Neutrophil (primary cell): ENCODE measurements at regions not wholly inside any gene's neighbourhood (a gene's known extent, or its start where the extent isn't known, plus 50 kb on each side); places are given as distances from the start of the nearest gene placed in this dataset.

Experiments
- H3K27ac ChIP-seq: fragments of 200-600 bp; sonication (generic); 2 replicates; pipeline ENCODE4 v1.5.1; 2016; ENCODE audit warnings: mild to moderate bottlenecking, moderate library complexity
- H3K27me3 ChIP-seq: fragments of 200-600 bp; sonication (generic); 2 replicates; pipeline ENCODE4 v1.6.0; 2016; ENCODE audit warnings: mild to moderate bottlenecking
- H3K36me3 ChIP-seq: fragments of 200-600 bp; sonication (generic); 2 replicates; pipeline ENCODE4 v1.5.1; 2017
- H3K4me1 ChIP-seq, 2 experiments: fragments of 200-600 bp in 1 of 2; sonication (generic) in 1 of 2; 1 replicate in 1 of 2; 2 replicates in 1 of 2; pipeline versions ENCODE4 v1.5.1 to v1.6.1; 2013 to 2016; ENCODE audit warnings: low read depth in 1 of 2, low read length in 1 of 2, mild to moderate bottlenecking in 1 of 2, moderate library complexity in 1 of 2; ENCODE audit not compliant: control insufficient read depth in 1 of 2, insufficient read depth in 1 of 2
- H3K4me3 ChIP-seq, 2 experiments: fragments of 200-600 bp in 1 of 2; sonication (generic) in 1 of 2; 1 replicate in 1 of 2; 2 replicates in 1 of 2; pipeline ENCODE4 v1.5.1; 2013 to 2016; ENCODE audit warnings: low read depth in 1 of 2, low read length in 1 of 2, mild to moderate bottlenecking in 1 of 2, moderate library complexity in 1 of 2
- H3K9me3 ChIP-seq: fragments of 200-600 bp; sonication (generic); 2 replicates; pipeline ENCODE4 v1.5.1; 2016
- TF ChIP-seq, protein P1 (sequence below): fragments of 200-600 bp; sonication (generic); IDR thresholded peaks from 2 replicates; pipeline ENCODE4 v1.5.1; 2016; ENCODE audit warnings: antibody characterized with exemption

DNA sequence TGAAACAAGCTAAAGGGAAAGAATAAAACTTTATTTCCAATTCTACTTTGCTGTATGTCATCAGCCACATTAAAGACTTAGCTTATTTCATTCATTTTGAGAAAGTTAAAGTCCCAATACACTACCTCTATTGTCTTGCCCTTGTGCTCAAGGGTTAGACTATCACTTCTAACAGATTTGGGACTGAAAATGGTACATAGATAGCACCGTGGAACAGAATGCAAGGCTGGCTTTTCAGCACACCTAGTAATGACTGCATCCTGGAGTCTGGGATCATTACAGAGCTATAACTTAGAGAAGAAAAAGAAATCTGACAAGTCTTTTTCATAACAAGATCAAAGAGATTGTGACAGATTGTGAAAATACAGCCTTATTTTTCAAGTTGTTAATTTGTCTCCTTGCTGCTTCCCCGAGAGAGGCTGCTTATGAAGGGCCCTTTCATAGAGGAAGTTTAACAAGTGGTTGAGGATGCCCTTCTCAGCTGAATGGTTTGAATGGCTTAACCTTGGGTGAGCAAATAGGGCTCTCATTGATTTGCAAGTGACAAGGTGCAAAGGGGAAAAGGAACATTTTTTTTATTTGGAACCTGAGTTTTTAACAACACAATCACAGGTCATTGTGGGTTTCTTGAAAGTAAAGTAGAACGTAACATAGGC is 371.8 kb downstream of the EPHA4 start:
- Histone ChIP-seq H3K36me3 (no peaks in the 10 kb centered on the region), H3K4me3 (no peak overlapping the region), H3K27ac (no peak overlapping the region), H3K27me3 (no peaks in the 10 kb centered on the region), H3K9me3 (no peaks in the 10 kb centered on the region), H3K4me1 (no peaks in the 10 kb centered on the region)
- TF ChIP-seq, protein P1, sequence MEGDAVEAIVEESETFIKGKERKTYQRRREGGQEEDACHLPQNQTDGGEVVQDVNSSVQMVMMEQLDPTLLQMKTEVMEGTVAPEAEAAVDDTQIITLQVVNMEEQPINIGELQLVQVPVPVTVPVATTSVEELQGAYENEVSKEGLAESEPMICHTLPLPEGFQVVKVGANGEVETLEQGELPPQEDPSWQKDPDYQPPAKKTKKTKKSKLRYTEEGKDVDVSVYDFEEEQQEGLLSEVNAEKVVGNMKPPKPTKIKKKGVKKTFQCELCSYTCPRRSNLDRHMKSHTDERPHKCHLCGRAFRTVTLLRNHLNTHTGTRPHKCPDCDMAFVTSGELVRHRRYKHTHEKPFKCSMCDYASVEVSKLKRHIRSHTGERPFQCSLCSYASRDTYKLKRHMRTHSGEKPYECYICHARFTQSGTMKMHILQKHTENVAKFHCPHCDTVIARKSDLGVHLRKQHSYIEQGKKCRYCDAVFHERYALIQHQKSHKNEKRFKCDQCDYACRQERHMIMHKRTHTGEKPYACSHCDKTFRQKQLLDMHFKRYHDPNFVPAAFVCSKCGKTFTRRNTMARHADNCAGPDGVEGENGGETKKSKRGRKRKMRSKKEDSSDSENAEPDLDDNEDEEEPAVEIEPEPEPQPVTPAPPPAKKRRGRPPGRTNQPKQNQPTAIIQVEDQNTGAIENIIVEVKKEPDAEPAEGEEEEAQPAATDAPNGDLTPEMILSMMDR, result no peak

GRCh38 chr2:221202431-221202830 is 369.7 kb downstream of the EPHA4 start:
- Histone ChIP-seq H3K9me3 (no peaks in the 10 kb centered on the region), H3K4me1 (no peaks in the 10 kb centered on the region), H3K4me3 (no peak overlapping the region), H3K27ac (no peak overlapping the region), H3K27me3 (no peaks in the 10 kb centered on the region), H3K36me3 (no peaks in the 10 kb centered on the region)
- TF ChIP-seq, protein P1, result no peak

DNA sequence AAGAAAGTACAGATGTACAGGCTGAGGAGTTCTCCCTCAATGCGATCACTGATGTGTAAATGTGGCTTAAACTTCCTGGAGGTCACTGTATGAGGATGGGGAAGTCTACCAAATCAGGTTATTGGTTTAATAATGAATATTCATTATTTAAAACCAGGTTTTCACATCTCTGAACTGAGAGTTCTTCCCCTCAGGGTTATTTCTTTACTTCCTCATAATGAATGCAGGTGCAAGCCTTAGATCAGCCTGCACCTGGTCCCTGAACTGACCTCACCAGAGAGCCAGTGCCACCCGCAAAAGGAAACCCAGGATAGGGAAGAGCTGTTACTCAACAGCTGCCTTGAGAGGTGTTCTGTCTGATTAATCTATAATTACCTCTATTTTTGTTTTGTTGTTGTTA is 369.0 kb downstream of the EPHA4 start:
- Histone ChIP-seq H3K4me1 (no peaks in the 10 kb centered on the region), H3K4me3 (no peak overlapping the region), H3K36me3 (no peaks in the 10 kb centered on the region), H3K9me3 (no peaks in the 10 kb centered on the region), H3K27me3 (no peaks in the 10 kb centered on the region), H3K27ac (no peak overlapping the region)
- TF ChIP-seq, protein P1, result no peak

DNA sequence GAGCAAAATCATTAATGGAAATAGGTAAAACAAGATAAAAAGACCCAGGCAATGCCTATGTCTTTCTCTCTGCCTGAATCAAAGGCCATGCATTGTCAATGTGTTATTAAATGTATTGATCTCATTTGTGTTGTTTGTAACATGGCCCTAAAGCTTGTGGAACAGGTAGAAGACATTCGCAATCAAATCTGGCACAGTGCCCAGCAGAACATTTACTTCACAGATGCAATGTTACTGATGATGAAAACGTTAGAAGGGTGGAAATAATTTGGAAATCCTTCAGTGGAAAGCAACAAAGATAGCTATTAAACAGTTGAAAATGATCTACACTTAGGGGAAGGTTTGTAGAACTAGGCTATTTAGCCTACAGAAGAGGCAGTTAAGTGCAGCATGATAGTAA is 368.2 kb downstream of the EPHA4 start:
- Histone ChIP-seq H3K4me3 (no peak overlapping the region), H3K9me3 (no peaks in the 10 kb centered on the region), H3K27ac (no peak overlapping the region), H3K4me1 (no peaks in the 10 kb centered on the region), H3K36me3 (no peaks in the 10 kb centered on the region), H3K27me3 (no peaks in the 10 kb centered on the region)
- TF ChIP-seq, protein P1, result no peak

DNA sequence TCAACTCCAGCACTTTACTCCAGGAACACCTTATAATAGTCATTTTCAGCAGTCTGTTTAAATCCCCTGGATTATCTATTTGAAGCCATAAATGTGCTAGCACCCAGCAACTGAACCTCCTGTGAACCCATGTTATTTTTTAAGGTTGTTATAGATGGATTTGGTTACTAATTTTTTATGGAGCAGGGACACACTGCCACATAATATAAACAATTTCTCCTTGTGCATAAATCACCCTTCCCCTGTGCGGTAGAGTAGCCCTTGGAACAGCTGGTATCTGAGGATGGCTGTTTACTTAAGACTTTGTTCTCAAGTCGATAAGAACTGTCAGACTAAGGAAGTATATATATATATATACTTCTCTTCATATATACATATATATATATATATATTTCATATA is 367.4 kb downstream of the EPHA4 start:
- TF ChIP-seq, protein P1, result no peak
- no peaks in the 10 kb centered on the region for H3K4me1 ChIP-seq
- no peaks in the 10 kb centered on the region for H3K36me3 ChIP-seq
- no peaks in the 10 kb centered on the region for H3K9me3 ChIP-seq
- H3K27me3 ChIP-seq, result no peaks in the 10 kb centered on the region
- no peak overlapping the region for H3K27ac ChIP-seq
- no peak overlapping the region for H3K4me3 ChIP-seq
